CD14-positive monocyte (primary cell): ENCODE measurements at regions not wholly inside any gene's neighbourhood (a gene's known extent, or its start where the extent isn't known, plus 50 kb on each side); places are given as distances from the start of the nearest gene placed in this dataset.

Experiments used
- DNase-seq, 3 donors: peaks; one replicate each; pipeline ENCODE4 v3.0.0-alpha.2; 2011 to 2022
- H2AFZ ChIP-seq: 2 replicates; pipeline ENCODE4 v1.6.0; 2012; ENCODE audit warnings: mild to moderate bottlenecking, low read depth, low read length, inconsistent platforms; ENCODE audit not compliant: insufficient read depth, poor library complexity, severe bottlenecking
- H3K27ac ChIP-seq, 2 donors: 1 replicate in 1 of 2; 2 replicates in 1 of 2; pipeline ENCODE4 v1.5.1; 2012 to 2013; ENCODE audit warnings: low read length in 2 of 2, control low read depth in 1 of 2, inconsistent platforms in 1 of 2, low read depth in 1 of 2, mild to moderate bottlenecking in 1 of 2
- H3K27me3 ChIP-seq, 2 donors: one replicate each; pipeline versions ENCODE4 v1.6.0 to v1.6.1; 2011 to 2013; ENCODE audit warnings: low read length in 2 of 2; ENCODE audit not compliant: control insufficient read depth in 2 of 2, insufficient read depth in 2 of 2
- H3K36me3 ChIP-seq, 2 donors: replicated peaks in 1 of 2; 1 replicate in 1 of 2; 2 replicates in 1 of 2; pipeline versions ENCODE4 v1.5.1 to v1.6.1; 2012 to 2013; ENCODE audit warnings: low read length in 2 of 2, control low read depth in 1 of 2, inconsistent platforms in 1 of 2, mild to moderate bottlenecking in 1 of 2; ENCODE audit not compliant: insufficient read depth in 2 of 2, control insufficient read depth in 1 of 2
- H3K4me1 ChIP-seq, 2 donors: 1 replicate in 1 of 2; 2 replicates in 1 of 2; pipeline versions ENCODE4 v1.5.1 to v1.6.1; 2012 to 2013; ENCODE audit warnings: low read length in 2 of 2, control low read depth in 1 of 2, inconsistent platforms in 1 of 2, mild to moderate bottlenecking in 1 of 2, moderate library complexity in 1 of 2; ENCODE audit not compliant: insufficient read depth in 2 of 2, control insufficient read depth in 1 of 2
- H3K4me2 ChIP-seq: replicated peaks from 2 replicates; pipeline ENCODE3; 2012; ENCODE audit warnings: low read length, moderate library complexity, mild to moderate bottlenecking; ENCODE audit not compliant: poor library complexity, severe bottlenecking; ENCODE audit errors: extremely low read depth
- H3K4me3 ChIP-seq, 3 experiments: fragments of 200-600 bp in 1 of 3; sonication (generic) in 1 of 3; replicated peaks in 1 of 3; 1 replicate in 2 of 3; 2 replicates in 1 of 3; pipeline ENCODE4 v1.5.1; 2011 to 2013; ENCODE audit warnings: low read length in 3 of 3, mild to moderate bottlenecking in 3 of 3, control low read depth in 2 of 3, low read depth in 2 of 3, inconsistent platforms in 1 of 3, moderate library complexity in 1 of 3
- H3K79me2 ChIP-seq: 2 replicates; pipeline ENCODE4 v1.6.0; 2012; ENCODE audit warnings: mild to moderate bottlenecking, control low read depth, inconsistent platforms, low read length, moderate library complexity; ENCODE audit not compliant: insufficient read depth
- H3K9ac ChIP-seq: 2 replicates; pipeline ENCODE4 v1.6.0; 2017; ENCODE audit warnings: low read length, mild to moderate bottlenecking; ENCODE audit not compliant: insufficient read depth, poor library complexity, severe bottlenecking
- H3K9me3 ChIP-seq, 2 donors: replicated peaks in 1 of 2; 1 replicate in 1 of 2; 2 replicates in 1 of 2; pipeline versions ENCODE4 v1.5.1 to v1.6.1; 2012 to 2013; ENCODE audit warnings: low read length in 2 of 2, control low read depth in 1 of 2; ENCODE audit not compliant: control insufficient read depth in 1 of 2, insufficient read depth in 1 of 2
- H4K20me1 ChIP-seq: 2 replicates; pipeline ENCODE4 v1.6.0; 2012; ENCODE audit warnings: mild to moderate bottlenecking, low read length, control low read depth, moderate library complexity; ENCODE audit not compliant: insufficient read depth
- H3K27ac Mint-ChIP-seq, 7 donors: one replicate each; pipeline ENCODE4 v1.8.0; 2020; ENCODE audit warnings: mild to moderate bottlenecking in 7 of 7, mixed read lengths in 7 of 7, moderate library complexity in 6 of 7, inconsistent platforms in 2 of 7
- H3K27me3 Mint-ChIP-seq, 3 donors: one replicate each; pipeline ENCODE4 v1.8.0; 2021 to 2022; ENCODE audit warnings: low read depth in 3 of 3, mild to moderate bottlenecking in 3 of 3, mixed read lengths in 3 of 3, moderate library complexity in 3 of 3, inconsistent platforms in 1 of 3
- H3K36me3 Mint-ChIP-seq, 2 donors: one replicate each; pipeline ENCODE4 v1.8.0; 2020; ENCODE audit warnings: mixed read lengths in 2 of 2, inconsistent platforms in 1 of 2, mild to moderate bottlenecking in 1 of 2
- H3K4me1 Mint-ChIP-seq: one replicate; pipeline ENCODE4 v1.8.0; 2020; ENCODE audit warnings: mild to moderate bottlenecking, mixed read lengths
- H3K4me3 Mint-ChIP-seq, 2 donors: one replicate each; pipeline ENCODE4 v1.8.0; 2020; ENCODE audit warnings: mild to moderate bottlenecking in 2 of 2, mixed read lengths in 2 of 2, moderate library complexity in 1 of 2
- H3K9me3 Mint-ChIP-seq, 7 donors: one replicate each; pipeline ENCODE4 v1.8.0; 2020 to 2022; ENCODE audit warnings: mixed read lengths in 7 of 7, mild to moderate bottlenecking in 6 of 7, moderate library complexity in 6 of 7, inconsistent platforms in 2 of 7
- CTCF ChIP-seq: fragments of 200-600 bp; IDR thresholded peaks from one replicate; pipeline ENCODE4 v1.8.0; 2022; ENCODE audit warnings: antibody characterized with exemption, mild to moderate bottlenecking
- WGBS: methylation state at CpG from one replicate; pipeline ENCODE4 v1.1.5; 2013; ENCODE audit warnings: missing lambda C conversion rate; ENCODE audit not compliant: insufficient coverage; 5-methylcytosine and 5-hydroxymethylcytosine counted together
- intact Hi-C, 2 donors: fragments of 100-400 bp; cut with micrococcal nuclease; formaldehyde crosslinking; loops; one replicate each; pipeline versions ENCODE4 v1.15.0 to v1.15.1; 2023

DNA sequence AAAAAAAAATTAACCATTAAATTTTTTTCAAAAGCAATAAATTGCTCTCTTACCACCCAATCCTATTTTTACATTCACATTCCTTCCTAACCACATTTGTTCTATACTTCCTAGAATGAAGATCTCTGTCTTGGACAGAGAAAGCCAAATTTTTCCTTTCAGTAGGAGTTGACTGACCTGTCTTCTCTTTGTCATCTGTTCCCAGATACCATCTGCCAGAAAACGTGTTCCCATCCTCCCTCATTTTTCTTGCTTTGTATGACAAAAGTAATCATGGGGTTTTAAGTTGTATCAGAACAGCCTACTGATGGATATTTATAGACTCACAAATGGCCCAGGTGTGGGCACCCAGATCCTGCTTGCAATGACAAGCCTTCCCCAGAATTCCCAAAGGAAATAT, 182.1 kb downstream of the CYP26B1 start:
- no peak for TF ChIP-seq CTCF
- no peaks in the 10 kb centered on the region for H3K36me3 ChIP-seq
- H3K4me2 ChIP-seq, result no peak overlapping the region
- intact Hi-C loops, result no loop called here
- Mint-ChIP-seq H3K4me1 (no peaks in the 10 kb centered on the region), H3K9me3 (peaks cover 0 to 7% (median 0%) of the 10 kb centered on the region in 7 donors), H3K27ac (no peak overlapping the region), H3K27me3 (peaks cover 0 to 4% (median 2%) of the 10 kb centered on the region in 3 donors), H3K36me3 (no peaks in the 10 kb centered on the region), H3K4me3 (no peak overlapping the region)
- H4K20me1 ChIP-seq, result no peaks in the 10 kb centered on the region
- WGBS, result no CpG with 5 or more reads among the region's 1 CpG
- no peak overlapping the region for H3K27ac ChIP-seq
- DNase-seq, result no peak
- H3K79me2 ChIP-seq, result no peaks in the 10 kb centered on the region
- H3K4me1 ChIP-seq, result no peaks in the 10 kb centered on the region
- no peak overlapping the region for H2AFZ ChIP-seq
- H3K27me3 ChIP-seq, result no peaks in the 10 kb centered on the region
- H3K9ac ChIP-seq, result no peak overlapping the region
- H3K4me3 ChIP-seq, result no peak overlapping the region
- H3K9me3 ChIP-seq, result no peaks in the 10 kb centered on the region

DNA sequence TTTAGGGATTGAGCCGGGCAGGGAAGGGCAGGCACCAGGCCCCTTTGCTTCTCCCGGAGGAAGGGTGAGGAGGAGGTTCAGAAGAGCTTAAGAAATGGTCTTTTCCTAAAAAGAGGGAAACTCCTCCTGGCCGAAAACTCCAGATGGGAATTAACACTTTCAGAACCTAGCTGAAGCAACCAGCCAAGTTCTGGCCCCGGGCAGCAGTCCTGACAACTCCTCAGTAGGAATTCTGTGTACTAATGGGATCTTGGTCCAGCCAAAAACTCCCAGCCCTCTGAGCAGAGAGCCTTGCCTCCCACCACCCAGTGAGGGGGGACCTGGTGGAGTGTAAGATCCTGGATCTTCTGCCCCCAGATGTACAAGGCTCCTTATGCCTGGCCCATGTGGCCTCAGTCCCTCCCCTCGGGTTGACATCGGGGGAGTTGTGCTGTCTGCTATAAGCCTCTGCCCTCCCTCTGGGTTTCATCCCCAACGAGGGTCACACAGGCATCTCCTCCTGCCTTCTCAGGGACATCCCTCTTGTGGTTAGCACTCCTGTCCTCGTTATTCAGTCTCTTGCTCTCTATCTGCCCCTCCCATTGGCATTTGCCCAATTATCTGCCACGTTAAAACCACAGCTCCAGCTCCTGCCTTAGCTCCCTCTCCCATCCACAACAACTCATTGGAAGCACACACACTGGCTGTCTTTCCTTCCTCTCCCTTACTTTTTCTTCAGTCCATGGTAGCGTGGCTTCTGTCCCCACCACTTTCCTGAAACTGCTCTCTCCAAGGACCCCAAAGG, 184.6 kb downstream of the CYP26B1 start:
- H3K4me1 Mint-ChIP-seq, result no peaks in the 10 kb centered on the region
- peaks cover 0 to 2% (median 0%) of the 10 kb centered on the region in 3 donors for H3K27me3 Mint-ChIP-seq
- WGBS, result 46% methylated on average over 6 of the region's 10 CpGs
- peaks cover 0 to 15% (median 9%) of the 10 kb centered on the region in 7 donors for H3K9me3 Mint-ChIP-seq
- no peak for TF ChIP-seq CTCF
- no peak overlapping the region for H3K27ac ChIP-seq
- H3K4me2 ChIP-seq, result no peak overlapping the region
- H3K36me3 ChIP-seq, result no peaks in the 10 kb centered on the region
- no peak overlapping the region for H3K9ac ChIP-seq
- no peaks in the 10 kb centered on the region for H3K36me3 Mint-ChIP-seq
- intact Hi-C loops, result no loop called here
- H3K9me3 ChIP-seq, result peaks cover 0 to 9% of the 10 kb centered on the region in 2 donors
- H4K20me1 ChIP-seq, result no peaks in the 10 kb centered on the region
- no peak overlapping the region for H3K4me3 Mint-ChIP-seq
- no peak for DNase-seq
- no peaks in the 10 kb centered on the region for H3K79me2 ChIP-seq
- no peaks in the 10 kb centered on the region for H3K4me1 ChIP-seq
- H2AFZ ChIP-seq, result no peak overlapping the region
- no peak overlapping the region for H3K27ac Mint-ChIP-seq
- H3K27me3 ChIP-seq, result no peaks in the 10 kb centered on the region
- no peak overlapping the region for H3K4me3 ChIP-seq
